Neural cell (in vitro differentiated cells): ENCODE measurements at regions not wholly inside any gene's neighbourhood (a gene's known extent, or its start where the extent isn't known, plus 50 kb on each side); places are given as distances from the start of the nearest gene placed in this dataset.

Experiments
- H2AFZ ChIP-seq: fragments of 200-600, 300-800 bp; sonication (generic), shearing (Covaris generic); 2 replicates; pipeline ENCODE4 v1.6.0; 2014; ENCODE audit warnings: low read depth, mild to moderate bottlenecking, antibody characterized with exemption, low read length, moderate library complexity
- H3F3A ChIP-seq: fragments of 200-600 bp; shearing (Covaris generic); 2 replicates; pipeline ENCODE4 v1.6.1; 2016; ENCODE audit warnings: mild to moderate bottlenecking, moderate library complexity, mixed read lengths, antibody characterized with exemption, low read length; ENCODE audit not compliant: insufficient read depth, poor library complexity, severe bottlenecking
- H3K27ac ChIP-seq: fragments of 200-600, 300-800 bp; sonication (generic), shearing (Covaris generic); 2 replicates; pipeline ENCODE4 v1.5.1; 2014; ENCODE audit warnings: mild to moderate bottlenecking, low read length, moderate library complexity
- H3K27me3 ChIP-seq: fragments of 300-800, 200-600 bp; sonication (generic), shearing (Covaris generic); 2 replicates; pipeline ENCODE4 v1.6.0; 2014; ENCODE audit warnings: mild to moderate bottlenecking, low read depth, low read length, moderate library complexity; ENCODE audit not compliant: insufficient read depth
- H3K36me3 ChIP-seq: fragments of 300-800, 200-600 bp; sonication (generic), shearing (Covaris generic); 2 replicates; pipeline ENCODE4 v1.5.1; 2014; ENCODE audit warnings: mild to moderate bottlenecking, antibody characterized with exemption, low read length, moderate library complexity; ENCODE audit not compliant: insufficient read depth
- H3K4me2 ChIP-seq: fragments of 300-800, 200-600 bp; sonication (generic), shearing (Covaris generic); 2 replicates; pipeline ENCODE4 v1.6.0; 2014; ENCODE audit warnings: mild to moderate bottlenecking, low read length
- H3K4me3 ChIP-seq: fragments of 300-800, 200-600 bp; sonication (generic), shearing (Covaris generic); 2 replicates; pipeline ENCODE4 v1.5.1; 2014; ENCODE audit warnings: mild to moderate bottlenecking, low read length, moderate library complexity
- H3K79me2 ChIP-seq: fragments of 200-600 bp; shearing (Covaris generic); replicated peaks from 2 replicates; pipeline ENCODE4 v1.6.0; 2014; ENCODE audit warnings: mild to moderate bottlenecking, low read length, moderate library complexity; ENCODE audit not compliant: insufficient read depth
- H3K9ac ChIP-seq: fragments of 300-800, 200-600 bp; sonication (generic), shearing (Covaris generic); 2 replicates; pipeline ENCODE4 v1.6.1; 2016; ENCODE audit warnings: mild to moderate bottlenecking, low read length, mixed read lengths
- H3K9me2 ChIP-seq: fragments of 200-600 bp; shearing (Covaris generic); 2 replicates; pipeline ENCODE4 v1.6.1; 2016; ENCODE audit warnings: mild to moderate bottlenecking, low read length, mixed read lengths; ENCODE audit not compliant: insufficient read depth
- H3K9me3 ChIP-seq: fragments of 200-600, 300-800 bp; sonication (generic), shearing (Covaris generic); 2 replicates; pipeline ENCODE4 v1.6.1; 2016; ENCODE audit warnings: mild to moderate bottlenecking, mixed run types, low read length, moderate library complexity, mixed read lengths
- H4K20me1 ChIP-seq: fragments of 200-600 bp; shearing (Covaris generic); 2 replicates; pipeline ENCODE4 v1.6.1; 2016; ENCODE audit warnings: mild to moderate bottlenecking, mixed run types; ENCODE audit not compliant: insufficient read depth
- CTCF ChIP-seq: fragments of 450-650 bp; IDR thresholded peaks from 2 replicates; pipeline ENCODE4 v1.5.1; 2014; ENCODE audit warnings: antibody characterized with exemption, mild to moderate bottlenecking, moderate library complexity; ENCODE audit not compliant: poor library complexity, severe bottlenecking
- EP300 ChIP-seq: fragments of 450-650 bp; conservative IDR thresholded peaks from 2 replicates; pipeline ENCODE4 v1.6.1; 2014; ENCODE audit warnings: antibody characterized with exemption, mild to moderate bottlenecking, moderate library complexity; ENCODE audit not compliant: poor library complexity, severe bottlenecking
- EZH2 ChIP-seq: fragments of 200-600, 300-800 bp; shearing (Covaris generic), sonication (generic); IDR thresholded peaks from 2 replicates; pipeline ENCODE4 v1.6.1; 2014; ENCODE audit warnings: antibody characterized with exemption, low read length, borderline replicate concordance, mild to moderate bottlenecking; ENCODE audit not compliant: insufficient read depth, poor library complexity, severe bottlenecking
- MXI1 ChIP-seq: fragments of 450-650 bp; conservative IDR thresholded peaks from 2 replicates; pipeline ENCODE4 v1.6.1; 2014; ENCODE audit warnings: antibody characterized with exemption, mild to moderate bottlenecking; ENCODE audit not compliant: poor library complexity, severe bottlenecking
- POLR2AphosphoS5 ChIP-seq: IDR thresholded peaks from 2 replicates; pipeline ENCODE4 v1.6.1; 2012
- RAD21 ChIP-seq: fragments of 450-650 bp; conservative IDR thresholded peaks from 2 replicates; pipeline ENCODE4 v1.6.1; 2014; ENCODE audit warnings: antibody characterized with exemption, mild to moderate bottlenecking, moderate library complexity
- REST ChIP-seq: IDR thresholded peaks from 2 replicates; pipeline ENCODE4 v1.6.1; 2012; ENCODE audit warnings: borderline replicate concordance
- SMC3 ChIP-seq: fragments of 450-650 bp; conservative IDR thresholded peaks from 2 replicates; pipeline ENCODE4 v1.6.1; 2014; ENCODE audit warnings: antibody characterized with exemption, mild to moderate bottlenecking, moderate library complexity; ENCODE audit not compliant: poor library complexity
- TAF1 ChIP-seq: IDR thresholded peaks from 2 replicates; pipeline ENCODE4 v1.6.1; 2012; ENCODE audit warnings: low read depth

GRCh38 chr2:44101246-44101645 lies 67.4 kb upstream of the PPM1B start:
- H2AFZ ChIP-seq: no peak overlapping the region

GRCh38 chr2:44102790-44103562 lies 65.7 kb upstream of the PPM1B start:
- Histone ChIP-seq H4K20me1 (no peaks in the 10 kb centered on the region), H3K27ac (peak overlapping the region; percentile 31), H3K4me2 (no peak overlapping the region), H3K9ac (no peak overlapping the region), H3K4me3 (no peak overlapping the region), H2AFZ (no peak overlapping the region), H3F3A (no peaks in the 10 kb centered on the region), H3K36me3 (no peaks in the 10 kb centered on the region), H3K27me3 (no peaks in the 10 kb centered on the region), H3K9me3 (no peaks in the 10 kb centered on the region), H3K79me2 (no peaks in the 10 kb centered on the region), H3K9me2 (no peaks in the 10 kb centered on the region)
- TF ChIP-seq EZH2: no peak
- no peak for TF ChIP-seq REST
- no peak for TF ChIP-seq CTCF
- no peak for TF ChIP-seq SMC3
- no peak for TF ChIP-seq POLR2AphosphoS5

More at GRCh38 chr2:44101246-44101645, 67.4 kb upstream of the PPM1B start:
- Histone ChIP-seq H3K9ac (no peak overlapping the region), H3K27me3 (no peaks in the 10 kb centered on the region), H3F3A (no peaks in the 10 kb centered on the region), H3K79me2 (no peaks in the 10 kb centered on the region), H3K9me3 (no peaks in the 10 kb centered on the region), H3K36me3 (no peaks in the 10 kb centered on the region), H3K4me2 (no peak overlapping the region), H3K27ac (no peak overlapping the region), H3K9me2 (no peaks in the 10 kb centered on the region), H4K20me1 (no peaks in the 10 kb centered on the region), H3K4me3 (no peak overlapping the region)
- TF ChIP-seq POLR2AphosphoS5 (no peak), TAF1 (no peak), RAD21 (no peak), MXI1 (no peak), EP300 (no peak), CTCF (no peak), SMC3 (no peak), EZH2 (no peak), REST (no peak)
